Forelimb muscle (tissue), 1 donor: ENCODE measurements at regions not wholly inside any gene's neighbourhood (a gene's known extent, or its start where the extent isn't known, plus 50 kb on each side); places are given as distances from the start of the nearest gene placed in this dataset.

Experiments
- DNase-seq: peaks from one replicate; pipeline ENCODE4 v3.0.0-alpha.2; 2013; ENCODE audit warnings: low read depth

DNA sequence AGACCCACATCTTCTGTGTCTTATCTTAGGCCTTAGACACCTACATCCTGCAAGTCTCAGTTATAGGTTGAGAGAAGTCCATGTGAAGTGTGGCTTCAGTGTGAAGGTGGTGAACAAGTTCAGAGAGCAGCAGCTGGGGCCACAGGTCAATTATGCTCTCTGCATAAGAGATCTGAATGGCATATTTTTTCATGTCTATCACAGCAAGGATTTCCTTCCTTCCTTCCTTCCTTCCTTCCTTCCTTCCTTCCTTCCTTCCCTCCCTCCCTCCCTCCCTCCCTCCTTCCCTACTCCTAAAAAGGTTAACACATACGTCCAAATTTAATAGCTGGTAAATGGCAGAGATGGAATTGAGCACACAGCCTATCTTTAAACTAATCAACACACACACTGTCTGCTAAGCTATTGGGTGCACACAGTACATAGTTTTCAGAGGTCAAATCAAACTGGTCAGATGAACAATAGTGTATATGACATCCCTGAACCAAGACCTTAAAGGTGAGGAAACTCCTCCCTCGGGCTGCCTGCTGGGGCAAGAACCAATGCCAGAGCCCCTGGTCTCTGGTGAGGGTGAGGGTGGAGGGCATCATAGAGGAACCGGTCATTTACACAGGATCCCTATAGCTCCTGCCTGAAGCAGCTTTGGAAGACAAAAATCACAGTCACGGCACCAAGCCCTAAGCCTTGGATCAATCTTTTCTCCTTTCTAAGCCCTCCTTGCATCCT lies 240.9 kb downstream of the ICOS start:
- no peak for DNase-seq

DNA sequence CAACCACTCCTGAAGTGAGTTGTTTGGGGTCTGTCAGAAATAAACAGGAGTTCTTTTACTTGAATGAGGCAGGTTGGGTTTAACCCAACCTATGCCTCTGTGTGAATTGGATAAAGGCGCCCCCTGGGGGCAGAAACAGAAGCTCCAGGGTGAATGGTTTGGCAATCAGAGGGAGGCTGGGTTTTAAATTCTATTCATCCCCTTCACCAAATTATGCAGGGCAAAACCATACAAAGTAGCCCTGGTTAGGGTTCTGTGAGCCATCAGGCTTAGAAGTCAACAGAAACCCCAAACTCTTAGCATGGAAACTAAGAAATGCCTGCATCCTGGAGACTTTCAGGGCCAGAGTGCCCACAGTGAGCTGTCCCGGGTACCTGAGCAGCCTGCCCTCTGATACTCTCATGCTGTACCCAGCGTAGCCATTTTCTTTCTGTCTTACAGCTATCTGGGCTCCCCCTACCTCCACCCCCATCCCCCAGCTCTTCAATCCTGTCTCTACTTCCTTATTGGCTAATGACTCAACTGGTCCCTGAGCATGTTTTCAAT lies 241.5 kb downstream of the ICOS start:
- no peak for DNase-seq

DNA sequence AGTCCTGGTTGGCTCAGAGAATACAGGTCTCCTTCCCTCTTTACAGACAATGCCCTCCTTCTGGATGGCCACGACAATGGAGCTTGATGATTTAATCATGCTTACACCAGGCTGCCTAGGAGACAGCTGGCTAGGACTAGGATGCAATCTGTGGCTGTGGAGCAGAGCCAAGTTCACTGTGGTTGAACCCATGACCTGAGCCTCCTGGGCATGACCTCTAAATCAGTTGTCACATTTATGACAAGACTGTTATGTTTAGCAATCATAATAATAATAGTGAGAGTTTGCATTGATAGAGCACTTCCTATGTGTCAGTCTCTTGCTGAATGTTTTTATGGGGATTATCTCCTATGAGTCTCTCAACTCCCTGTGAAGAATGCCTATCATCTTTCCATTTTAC lies 244.1 kb downstream of the ICOS start:
- DNase-seq = no peak

DNA sequence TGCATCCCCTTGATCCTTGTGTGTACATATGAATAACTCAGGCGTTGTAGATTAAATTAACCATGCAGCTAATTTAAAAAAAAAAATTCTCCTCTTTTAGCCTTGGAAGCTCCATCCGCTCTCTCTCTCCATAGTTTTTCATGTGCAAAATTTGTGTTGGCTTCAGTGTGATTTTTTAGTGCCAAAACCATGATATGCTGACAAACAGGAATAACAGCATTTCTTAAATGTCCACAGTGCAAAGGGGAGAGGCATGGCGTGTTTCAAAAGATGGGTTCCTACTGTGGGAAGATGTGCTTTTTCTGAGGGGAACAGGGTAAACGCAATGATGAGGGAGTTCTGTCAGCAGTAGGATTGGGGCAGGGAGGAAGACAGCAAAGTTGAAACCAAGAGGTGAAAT lies 247.0 kb downstream of the ICOS start:
- no peak for DNase-seq

DNA sequence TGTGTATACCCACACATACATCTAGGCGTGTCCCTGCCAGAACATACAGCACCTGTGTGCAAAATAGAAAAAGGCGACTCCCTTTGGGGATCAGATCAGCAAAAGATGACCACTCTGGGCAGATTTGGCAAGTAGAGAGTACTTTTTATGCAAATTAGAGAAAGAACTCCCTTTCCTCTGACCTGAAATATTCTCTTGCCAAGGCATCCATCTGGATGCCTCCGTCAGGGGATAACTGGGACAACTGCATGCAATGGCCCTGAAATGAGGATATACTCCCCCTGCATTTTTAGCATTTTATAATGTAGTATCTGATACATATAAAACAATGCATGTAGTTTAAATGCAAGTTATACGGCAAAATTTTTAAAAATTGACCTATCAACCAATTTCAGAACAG lies 247.7 kb downstream of the ICOS start:
- no peak for DNase-seq

DNA sequence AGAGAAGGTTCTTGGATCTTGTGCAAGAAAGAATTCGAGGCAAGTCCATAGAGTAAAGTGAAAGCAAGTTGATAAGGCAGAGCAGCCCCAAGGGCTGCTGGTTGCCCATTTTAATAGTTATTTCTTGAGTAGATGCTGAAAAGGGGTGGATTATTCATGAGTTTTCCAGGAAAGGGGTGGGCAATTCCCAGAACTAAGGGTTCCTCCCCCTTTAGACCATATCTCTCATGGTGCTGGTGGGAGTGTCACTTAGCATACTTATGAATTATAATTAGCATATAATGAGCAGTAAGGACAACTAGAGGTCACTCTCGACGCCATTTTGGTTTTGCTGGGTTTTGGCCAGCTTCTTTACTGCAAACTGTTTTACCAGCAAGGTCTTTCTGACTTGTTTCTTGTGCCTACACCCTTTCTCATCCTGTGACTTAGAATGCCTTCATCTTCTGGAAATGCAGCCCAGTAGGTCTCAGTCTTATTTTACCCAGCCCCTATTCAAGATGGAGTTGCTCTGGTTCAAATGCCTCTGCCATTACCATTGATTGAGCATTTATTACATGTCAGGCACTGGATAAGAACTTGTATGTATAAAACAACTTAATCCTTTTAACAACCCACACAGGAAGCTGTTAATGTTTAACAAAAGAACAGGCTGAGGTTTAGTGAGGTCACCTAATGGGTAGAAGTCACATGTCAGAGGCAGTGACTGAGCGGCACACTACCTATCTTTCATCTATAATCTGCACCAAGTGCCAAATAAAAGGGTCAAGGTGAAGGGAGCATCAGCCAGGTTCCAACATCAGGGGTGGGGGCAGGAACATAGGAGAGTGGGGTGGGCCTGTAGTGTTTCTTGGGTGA lies 250.9 kb downstream of the ICOS start:
- DNase-seq = no peak

DNA sequence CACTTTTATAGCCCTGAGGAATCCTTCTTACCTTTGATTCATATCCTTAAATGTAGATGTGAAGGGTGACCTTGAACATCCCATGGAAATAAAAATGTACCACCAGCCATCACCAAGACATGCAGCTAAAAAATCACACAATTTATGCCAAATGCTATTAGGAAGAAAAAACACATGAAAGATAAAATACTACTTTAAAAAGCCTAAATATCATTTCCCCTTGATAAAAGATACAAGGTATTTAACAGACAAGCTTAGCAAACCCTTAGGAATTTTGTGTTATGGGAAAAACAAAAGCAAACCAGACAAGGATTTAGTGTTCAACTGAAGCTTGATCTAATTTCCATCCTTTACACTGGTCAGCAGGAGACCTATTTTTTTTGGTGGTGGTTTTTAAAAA lies 255.0 kb downstream of the ICOS start:
- no peak for DNase-seq

DNA sequence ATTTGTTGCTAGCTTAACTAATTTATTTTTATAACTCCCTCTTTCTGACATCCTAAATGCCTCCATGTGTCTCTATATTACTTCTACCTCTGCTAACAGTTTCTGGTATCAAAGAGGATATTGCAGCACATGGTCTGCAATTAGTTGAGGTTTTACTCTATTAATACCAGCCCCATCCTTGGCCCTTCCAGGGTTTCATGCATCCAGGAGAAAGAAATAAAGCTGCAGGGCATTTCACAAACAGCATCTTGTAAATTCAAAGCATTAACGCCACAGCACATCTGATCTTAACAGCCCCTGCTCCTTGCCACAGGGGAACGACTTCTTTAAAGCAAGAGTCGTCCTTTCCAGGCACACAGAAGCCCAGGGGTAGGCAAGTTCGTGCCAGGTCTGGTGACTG lies 258.9 kb downstream of the ICOS start:
- no peak for DNase-seq

DNA sequence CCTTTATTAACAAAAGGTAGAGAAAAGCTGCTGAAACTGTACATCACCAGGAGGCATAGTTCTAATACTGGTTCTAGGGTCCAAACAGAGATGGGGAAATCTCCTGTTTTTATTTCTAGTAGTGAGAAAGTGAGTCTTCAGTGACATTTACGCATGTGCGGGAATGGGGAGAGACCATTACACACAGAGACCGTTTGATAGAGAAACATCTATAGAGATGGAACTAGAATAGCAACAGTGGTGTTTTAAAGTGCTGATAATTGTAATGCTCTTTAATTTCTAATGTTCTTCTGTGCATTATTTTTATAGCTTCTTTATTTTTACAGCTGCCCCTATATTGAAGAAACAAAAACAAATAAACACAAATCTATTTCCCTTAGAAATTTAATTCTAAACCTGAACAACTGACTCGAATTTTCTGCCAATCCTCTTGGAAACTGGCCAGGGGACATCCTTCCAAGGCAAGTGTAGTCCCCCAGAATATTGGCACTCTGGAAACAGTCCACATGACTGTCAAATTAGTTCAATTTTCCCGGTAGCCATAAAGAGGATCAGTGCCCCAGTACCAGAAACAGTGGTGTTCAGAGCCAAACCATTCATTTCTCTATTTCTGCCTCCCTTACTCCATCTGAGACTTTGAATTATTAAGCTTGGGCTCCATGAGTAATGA lies 260.9 kb downstream of the ICOS start:
- DNase-seq = no peak

DNA sequence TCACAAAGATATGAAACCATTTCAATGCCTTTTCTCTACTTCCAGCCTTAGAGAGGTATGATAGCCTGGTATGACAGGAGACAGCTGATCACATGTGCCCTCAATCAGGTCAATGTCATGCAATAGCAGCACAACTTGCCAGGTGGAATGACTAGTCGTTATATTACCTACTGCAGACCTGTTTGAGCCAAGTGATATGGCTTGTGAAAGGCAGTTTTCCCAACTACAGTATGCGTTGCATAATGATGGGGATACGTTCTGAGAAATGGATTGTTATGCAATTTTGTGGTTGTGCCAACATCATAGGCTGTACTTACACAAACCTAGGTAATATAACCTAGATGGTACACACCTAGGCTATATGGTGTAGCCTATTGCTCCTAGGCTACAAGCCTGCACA lies 262.8 kb downstream of the ICOS start:
- no peak for DNase-seq

DNA sequence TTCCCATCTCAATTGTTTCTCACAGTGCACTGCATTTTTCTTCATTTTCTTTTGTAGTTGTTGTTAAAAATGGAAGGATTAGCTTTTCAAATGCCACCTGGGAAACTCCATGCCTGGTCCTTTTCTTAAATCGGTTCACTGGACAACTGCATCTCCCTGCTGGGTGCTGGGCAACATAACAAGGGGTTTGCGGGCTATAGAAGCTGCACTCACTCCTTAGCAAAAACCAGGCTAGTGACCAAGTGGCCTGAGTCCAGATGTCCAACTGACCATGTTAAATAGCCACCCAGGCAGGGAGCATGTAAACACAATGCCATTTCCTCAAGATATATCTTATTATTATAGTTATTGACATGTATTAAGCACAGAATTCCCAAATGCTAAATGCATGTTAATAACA lies 264.9 kb downstream of the ICOS start:
- no peak for DNase-seq

DNA sequence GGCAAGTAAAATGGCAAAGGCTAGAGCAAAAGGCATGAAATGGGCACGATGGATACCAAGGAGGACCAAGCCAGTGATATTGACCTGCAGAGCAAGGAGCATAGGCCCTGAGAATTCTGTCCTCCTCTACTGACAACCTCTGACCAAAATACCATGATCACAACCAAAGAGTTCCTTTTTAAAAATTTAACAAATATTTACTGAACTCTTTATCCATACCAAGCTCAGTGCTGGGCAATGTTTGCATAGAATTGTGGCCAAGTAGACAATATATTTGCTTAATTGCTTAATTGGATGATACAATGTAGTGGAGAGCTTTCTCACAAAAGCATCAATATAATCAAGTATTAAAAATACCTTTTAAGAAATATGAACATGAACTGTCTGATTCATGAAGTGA lies 265.7 kb downstream of the ICOS start:
- DNase-seq = no peak

DNA sequence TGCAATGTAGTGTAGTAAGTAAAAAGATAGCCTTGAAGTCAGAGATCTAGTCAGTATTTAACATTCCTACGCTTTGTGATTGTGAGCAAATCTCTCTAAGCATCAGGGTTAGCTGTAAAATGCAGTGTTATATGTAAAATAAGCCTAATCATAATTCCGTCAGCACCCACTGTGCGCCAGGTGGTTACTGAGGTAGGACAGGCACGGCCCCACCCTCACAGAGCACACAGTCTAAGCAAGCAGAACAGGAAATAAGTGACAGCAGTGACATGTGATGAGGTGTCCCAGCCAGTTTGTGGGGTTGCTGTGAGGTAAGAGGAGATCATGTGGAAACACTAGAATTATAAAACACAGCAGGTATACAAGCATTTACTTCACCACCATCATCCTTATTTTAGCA lies 267.1 kb downstream of the ICOS start:
- DNase-seq = no peak

DNA sequence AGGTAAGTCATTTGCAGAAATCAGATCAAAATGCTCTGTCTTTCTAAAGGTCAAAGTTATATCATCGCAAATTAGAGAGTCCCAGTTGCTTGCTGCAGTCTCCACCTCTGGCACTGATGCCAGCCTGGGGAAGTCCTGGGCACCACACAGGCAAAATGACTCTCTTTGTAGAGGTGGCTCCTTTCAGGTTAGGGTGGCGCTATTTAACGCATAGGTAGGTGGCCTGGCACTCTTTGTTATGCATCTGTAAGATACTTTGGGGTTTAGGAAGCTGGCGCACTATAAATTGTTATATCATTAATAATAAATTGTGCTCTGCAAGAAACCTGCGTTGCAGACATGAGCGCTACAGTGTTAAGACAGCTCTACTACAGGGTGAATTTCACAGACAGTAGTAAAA lies 268.5 kb downstream of the ICOS start:
- DNase-seq = no peak

DNA sequence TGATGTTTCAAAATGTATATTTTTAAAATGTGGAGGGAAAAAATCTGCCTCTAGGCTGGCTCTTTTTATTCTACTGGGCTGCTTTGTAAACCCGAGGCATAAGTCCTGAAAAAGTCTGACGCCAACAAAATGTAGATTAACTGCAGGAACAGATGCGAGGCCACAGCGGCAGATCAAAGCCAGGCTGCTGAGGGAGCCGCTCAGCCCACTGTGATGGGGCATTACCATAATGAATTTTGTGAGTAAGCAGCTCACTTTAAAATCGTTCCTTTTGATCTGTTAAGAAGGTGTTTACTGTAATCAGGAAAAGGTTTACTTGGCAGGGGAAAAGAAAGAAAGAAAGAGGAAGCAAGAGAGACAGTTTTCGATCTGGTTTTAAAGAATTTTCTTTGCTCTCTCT lies 269.0 kb downstream of the ICOS start:
- no peak for DNase-seq

DNA sequence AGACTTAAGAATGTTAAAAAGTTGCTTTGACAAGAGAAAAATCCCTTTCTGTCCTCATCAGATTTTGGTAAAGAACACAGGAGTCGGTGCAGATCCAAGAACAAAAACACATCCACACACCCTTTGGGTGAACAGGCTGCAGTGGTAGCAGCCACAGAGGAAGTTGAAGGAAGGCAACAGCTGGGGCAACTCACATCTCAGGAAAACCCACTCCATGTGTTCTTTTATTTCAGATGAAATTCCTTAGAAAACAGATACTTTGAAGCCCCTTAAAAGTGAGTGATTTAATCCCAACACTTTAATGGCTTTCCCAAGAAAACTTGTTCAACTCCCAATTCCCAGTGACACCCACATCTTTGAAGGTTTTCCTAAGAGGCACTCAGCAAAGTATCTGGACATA lies 271.3 kb downstream of the ICOS start:
- DNase-seq = no peak

DNA sequence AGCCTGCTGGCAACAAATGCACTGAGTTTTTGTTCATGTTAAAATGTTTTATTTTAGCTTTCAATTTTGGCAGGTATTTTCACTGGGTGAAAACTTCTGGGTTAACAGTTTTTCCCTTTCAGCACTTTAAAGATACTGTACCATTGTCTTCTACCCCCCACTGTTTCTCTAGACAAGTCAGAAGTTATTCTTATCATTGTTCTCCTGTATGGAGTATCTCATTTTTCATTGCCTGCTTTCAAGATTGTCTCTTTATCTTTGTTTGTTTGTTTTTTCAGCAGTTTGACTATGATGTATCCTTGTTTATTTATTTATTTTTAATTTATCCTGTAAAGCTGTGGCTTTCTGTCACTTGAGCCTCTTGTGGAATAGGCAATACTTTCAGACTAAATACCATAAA lies 277.0 kb downstream of the ICOS start:
- no peak for DNase-seq

DNA sequence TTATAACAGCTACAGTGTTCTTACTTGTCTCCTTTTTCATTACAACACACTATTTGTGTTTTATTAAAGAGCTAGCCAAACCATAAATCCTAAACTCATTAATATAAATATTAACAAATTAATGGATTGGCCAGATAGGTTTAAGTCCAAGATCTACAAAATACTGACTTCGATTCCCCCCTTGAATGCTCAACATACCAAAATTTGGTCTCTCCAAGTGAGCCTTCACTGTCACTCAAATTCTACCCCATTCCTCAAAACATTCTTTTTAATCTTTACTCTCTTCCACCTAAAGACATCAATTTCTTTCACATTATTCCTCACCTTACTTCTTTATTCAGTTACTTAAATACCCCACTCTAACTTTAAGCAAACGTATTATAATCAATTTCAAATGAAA lies 281.5 kb downstream of the ICOS start:
- no peak for DNase-seq

DNA sequence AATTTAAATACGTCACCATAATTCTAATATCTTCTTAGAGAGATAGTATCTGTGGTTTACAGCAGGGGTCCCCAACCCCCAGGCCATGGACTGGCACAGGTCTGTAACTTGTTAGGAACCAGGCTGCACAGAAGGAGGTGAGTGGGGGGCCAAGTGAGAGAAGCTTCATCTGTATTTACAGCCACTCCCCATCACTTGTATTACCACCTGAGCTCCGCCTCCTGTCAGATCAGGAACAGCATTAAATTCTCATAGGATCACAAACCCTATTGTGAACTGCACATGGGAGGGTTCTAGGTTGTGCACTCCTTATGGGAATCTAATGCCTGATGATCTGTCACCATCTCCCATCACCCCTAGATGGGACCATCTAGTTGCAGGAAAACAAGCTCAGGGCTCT lies 282.6 kb downstream of the ICOS start:
- no peak for DNase-seq

DNA sequence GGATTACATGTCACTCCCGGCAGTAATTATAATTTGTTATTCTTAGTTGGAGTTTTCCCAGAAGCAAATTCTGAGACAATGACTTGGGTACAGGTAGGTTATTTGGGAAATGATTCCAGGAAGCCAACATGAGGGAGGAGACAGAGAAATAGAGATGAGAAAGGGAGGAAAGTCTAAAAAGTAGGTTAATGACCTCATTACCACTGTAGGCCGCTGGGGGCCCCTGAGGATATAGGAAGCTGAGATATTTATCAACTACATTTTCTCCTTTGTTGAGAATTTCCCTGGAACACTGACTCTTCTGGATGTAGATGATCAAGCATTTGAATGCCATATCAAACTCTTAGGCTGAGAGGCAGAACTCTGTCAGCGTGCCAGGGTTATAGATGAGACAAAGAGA lies 284.3 kb downstream of the ICOS start:
- no peak for DNase-seq

DNA sequence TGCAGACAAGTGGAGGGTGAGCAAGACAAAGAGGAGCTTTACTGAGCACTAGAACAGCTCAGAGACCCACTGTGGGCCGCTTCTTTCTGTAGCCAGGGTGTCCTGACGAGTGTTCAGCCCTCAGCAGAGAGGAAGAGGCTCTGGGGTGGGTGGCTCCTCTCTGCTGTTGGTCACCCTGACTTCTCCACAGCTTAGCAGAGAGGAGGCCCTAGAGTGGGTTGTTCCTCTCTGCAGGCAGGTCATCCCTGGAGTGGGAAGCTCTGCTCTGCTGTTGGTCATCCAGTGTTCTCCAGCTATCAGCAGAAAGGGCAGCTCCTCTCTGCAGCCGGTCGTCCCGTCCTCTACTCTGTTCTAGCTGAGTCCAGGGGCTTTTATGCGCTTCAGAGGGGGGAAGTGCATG lies 286.5 kb downstream of the ICOS start:
- DNase-seq = no peak

DNA sequence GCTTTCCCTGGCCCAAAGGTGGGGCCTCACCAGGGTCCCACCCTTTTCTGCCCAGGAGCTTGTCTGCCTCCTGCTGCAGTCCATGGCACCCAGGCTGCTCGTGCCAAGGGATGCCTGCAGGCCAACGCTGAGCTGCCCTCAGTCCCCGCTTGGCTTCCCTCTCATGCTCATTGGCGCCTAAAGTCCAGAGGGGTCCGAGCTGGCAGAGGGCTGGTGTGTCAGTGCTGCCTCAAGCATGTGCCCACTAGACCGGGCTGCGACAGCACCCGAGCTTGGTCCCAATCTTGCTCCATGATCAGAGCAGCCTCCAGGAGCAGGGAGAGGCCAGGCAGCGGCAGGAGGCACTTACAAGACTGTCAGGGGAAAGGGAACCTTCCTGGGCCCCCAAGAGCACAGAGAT lies 287.0 kb downstream of the ICOS start:
- no peak for DNase-seq

DNA sequence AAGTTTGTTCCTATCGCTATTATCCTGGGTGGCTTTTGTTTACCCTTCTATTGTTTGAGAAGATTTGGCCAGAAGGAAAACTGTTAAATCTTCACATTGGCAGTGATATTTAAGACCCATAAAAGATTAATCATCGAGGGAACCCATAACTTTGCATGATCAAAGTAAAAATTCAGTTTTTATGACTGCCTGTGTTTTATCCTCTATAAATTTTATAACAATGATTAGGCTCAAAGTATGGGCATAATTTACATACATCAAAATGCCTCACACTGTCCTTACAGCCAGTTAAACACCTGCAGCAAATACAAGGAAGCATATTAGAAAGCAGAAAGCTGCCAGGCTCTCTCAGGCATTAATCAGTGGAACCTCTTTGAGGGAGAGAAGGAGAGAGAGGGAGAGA lies 289.1 kb downstream of the ICOS start:
- no peak for DNase-seq
